NCI-H2196 treated with DMSO at 0.1 percent for 48 hours (cell line): ENCODE measurements at regions not wholly inside any gene's neighbourhood (a gene's known extent, or its start where the extent isn't known, plus 50 kb on each side); places are given as distances from the start of the nearest gene placed in this dataset.

ENCODE experiments used
- DNase-seq: peaks from one replicate; lab custom pipeline; 2025; ENCODE audit not compliant: unreplicated experiment; lab: John Stamatoyannopoulos, UW

DNA sequence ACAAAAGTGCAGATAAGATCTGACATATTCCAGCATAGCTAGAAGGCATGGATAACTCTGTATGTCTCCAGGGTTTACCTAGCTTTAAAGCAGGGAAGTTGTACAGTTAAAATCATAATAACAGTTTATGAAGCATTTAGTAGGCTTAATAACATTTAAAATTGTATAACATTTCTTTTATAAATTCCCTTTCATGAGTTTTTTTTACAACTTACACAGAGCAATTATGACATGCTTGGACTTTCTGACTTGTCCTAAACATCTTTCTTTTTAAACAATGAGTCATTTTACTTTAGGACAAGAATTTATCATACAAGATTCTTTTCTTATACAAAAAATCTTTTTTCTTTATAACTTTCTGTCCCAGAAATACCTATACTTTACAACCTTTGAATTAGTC lies 408.5 kb upstream of the NEGR1 start:
- no peak for DNase-seq

DNA sequence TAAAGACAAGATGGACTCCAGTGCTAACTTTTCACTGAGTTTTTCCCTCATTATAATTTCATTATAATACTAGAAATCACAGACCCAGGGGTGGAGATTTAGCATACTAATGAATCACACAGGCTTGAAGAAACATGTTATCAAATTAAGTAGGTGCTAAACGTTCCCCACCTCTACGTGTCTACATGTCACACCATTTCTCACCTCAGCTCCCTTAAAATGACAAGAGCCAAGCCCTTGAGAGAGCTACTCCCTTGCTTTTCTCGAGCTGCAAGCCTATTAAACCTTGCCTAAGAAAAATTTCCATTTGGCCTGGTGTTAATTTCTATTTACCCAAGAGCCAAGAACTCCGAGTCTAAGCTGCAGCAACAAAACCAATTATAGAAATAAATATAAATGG lies 396.3 kb upstream of the NEGR1 start:
- no peak for DNase-seq

DNA sequence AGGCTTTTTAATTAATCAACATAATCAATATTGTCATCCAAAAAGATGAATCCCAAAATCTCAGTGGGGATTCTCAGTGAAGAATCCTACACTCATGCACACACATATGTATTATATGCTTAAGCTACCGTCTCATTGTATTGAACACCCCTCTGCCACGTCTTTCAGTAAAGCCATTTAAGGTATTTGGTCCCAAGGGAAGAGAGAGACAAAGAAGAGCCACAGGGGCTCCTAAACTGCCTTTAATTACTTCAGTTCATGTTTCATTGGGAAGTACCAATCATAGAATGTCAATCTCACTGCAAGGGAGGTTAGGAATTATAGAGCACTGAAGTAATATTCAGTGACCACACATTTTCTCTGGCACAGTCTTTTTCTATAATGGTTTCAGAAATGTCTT lies 388.6 kb upstream of the NEGR1 start:
- no peak for DNase-seq

DNA sequence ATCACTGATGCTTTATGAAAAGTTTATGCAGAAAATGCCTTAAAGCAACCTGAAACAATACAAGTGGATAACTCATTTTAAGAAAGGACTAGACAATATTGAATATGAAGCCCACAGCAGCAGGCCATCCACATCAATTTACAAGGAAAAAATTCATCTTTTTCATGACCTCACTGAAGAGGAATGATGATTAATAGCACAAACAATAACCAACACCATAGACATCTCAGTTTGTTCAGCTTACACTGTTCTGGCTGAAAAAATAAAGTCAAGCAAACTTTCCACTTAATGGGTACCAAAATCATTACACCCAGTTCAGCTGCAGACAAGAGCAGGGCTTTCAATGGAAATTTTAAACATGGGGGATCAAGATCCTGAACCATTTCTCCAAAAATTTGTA lies 380.6 kb upstream of the NEGR1 start:
- no peak for DNase-seq

DNA sequence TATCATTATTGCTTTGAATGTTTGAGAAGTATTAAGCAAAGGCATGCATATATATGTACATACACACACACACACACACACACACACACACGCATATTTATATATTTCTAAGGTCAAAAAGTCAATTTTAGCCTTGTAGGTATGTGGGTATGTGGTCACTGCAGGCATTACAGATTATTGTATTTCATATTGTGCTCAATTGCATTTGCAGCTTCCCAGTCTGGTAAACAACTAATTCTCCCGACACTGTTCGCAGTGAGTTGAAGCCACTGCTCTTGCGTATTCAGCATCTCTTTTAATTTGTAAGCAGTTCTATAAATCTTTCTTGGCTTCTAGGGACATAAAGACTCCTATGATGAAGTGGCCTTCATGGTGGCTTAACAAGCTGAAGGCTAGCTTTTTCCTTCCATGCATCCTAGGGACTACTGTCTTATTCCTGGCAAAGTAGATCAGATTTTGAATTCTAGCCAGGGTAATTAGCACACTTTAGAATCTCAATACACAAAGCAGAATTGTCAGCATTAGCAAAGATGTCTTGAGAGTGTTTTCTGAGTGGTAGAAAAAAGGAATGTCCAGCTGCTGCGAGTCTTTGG lies 368.6 kb upstream of the NEGR1 start:
- no peak for DNase-seq

DNA sequence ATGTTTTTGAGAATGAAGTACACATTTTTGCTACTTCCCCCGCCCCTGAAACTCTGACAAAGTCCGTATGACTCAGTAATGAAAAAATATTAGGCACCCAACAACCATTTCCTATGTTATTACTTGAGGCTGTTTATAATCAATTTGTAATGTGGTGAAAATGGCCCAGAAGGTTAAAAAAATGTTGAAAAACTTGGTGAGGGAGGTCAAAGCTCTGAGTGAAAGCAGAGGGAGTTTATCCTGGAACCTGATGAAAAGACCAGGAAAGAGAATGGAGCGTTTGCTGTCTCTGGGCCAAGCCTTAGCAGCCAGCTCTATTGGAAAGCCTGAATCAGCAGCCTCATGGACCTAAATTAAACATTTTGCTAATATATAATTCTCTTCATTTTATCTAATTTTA lies 367.7 kb upstream of the NEGR1 start:
- DNase-seq: no peak

DNA sequence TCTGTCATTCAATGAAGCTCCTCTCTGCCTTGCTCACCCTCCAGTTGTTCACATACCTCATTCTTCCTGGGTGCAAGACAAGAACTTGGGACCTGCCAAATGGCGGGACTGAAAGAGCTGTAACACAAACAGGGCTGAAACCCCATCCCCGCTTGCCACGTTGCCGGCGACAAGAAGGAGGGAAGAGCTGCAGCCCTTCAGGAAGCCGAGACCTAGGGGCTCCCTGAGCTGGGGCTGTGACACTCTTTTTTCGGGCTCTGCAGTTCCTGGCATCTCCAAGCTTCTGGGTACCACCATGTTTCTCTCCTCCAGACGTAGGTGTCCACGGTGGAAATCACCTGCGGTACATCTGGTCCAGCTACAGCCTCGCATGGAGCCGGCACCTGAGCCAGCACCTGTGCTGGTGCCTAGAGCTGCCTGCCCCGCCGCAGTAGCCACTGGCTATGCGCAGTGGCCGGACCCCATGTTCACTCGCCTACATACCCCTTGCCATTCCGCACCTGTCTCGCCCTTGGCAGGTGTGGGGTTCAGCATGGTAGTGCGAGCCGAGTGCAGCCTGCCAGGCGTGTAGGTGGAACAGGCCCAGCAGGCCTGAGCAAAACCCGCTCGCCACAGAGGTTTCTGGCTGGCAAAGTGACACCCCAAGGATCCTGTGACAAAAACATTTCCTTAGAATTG lies 367.0 kb upstream of the NEGR1 start:
- DNase-seq: no peak

DNA sequence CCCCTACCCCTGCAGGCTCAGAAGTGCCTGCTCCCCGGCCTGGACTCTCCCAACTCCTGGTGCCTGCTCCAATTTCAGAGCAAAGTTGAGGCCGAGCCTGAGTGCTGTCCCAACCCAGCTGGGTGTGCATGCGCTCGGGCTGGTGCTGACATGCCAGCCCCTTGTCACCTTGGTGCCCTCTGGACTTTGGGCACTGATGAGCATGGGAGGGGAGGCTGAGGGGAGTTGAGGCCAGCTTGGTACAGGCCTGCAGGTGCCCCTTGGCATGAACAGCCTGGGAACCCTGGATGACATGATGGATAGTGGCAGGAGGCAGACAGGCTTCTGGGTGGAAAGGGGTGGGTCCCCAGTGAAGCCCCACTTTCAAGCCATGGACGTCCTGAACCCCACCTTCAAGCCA lies 366.1 kb upstream of the NEGR1 start:
- DNase-seq: no peak

DNA sequence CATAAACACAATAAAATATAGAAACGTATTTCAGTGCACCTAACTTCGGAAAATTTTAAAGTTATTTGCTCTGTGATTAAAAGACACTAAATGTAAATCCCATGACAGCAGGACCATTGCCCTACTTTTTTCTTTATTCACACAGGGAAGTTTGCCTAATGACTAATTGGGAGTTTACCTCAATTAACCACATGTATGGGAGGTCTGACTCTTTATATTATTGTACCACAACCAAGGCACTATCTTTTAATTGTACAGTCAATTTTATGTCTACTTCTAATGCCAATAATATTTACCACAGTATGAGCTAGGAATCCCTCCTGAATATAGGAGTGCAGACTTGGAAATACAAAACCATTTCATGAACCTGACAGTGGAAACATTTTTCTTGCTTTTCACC lies 360.8 kb upstream of the NEGR1 start:
- no peak for DNase-seq

DNA sequence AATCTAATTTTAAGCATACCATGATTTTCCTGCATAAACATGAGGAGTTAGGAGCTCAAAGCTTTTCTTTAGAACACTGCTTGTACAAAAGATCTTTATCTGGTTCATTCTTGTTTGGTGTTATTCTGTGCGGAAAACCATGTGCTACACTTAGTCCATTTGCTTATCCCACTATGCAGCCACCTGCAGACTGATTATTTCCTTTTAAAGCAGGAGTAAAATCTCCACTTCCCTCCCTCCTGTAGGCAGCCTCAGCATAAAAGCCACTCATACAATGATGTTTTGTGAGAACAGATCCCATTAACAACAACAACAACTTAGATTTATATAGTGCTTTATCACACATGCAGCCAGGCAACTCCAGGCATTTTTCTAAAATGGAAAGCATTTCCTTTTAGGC lies 355.3 kb upstream of the NEGR1 start:
- no peak for DNase-seq

DNA sequence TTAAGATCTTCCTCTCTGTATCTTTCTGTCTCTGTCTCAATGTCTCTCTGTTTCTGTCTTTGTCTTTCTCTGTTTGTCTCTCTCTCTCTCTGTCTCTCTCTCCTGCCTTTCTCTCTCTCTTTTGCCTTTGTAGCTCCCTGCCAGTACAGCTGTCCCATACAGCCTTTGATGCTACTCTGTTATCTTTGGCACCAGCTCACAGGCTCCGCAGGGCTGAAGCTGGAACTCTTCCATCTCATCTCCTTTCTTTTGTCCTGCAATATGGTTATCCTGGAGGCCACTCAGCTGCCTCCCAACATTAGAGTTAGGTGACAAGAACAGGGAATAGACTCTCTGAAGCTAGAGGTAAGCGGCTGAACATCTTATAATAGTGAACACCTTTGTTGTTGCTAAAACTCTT lies 354.3 kb upstream of the NEGR1 start:
- peak; percentile 56 for DNase-seq

DNA sequence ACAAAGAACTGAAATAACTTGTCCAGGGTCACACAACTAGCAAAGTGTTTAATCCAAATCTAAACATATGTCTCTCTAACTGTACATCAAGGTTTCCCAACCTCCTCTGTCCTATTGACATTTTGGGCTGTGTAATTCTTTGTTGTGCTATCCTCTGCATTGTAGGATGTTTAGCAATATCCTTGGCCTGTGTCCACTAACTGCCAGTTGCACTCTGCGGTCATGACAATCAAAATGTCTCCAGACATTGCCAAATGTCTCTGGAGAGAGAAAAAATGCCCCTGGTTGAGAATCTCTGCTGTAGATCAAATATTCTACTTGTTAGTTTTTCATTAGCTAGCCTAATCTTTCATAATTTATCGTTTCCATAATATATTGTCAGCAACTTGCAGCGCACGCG lies 353.4 kb upstream of the NEGR1 start:
- DNase-seq: no peak

DNA sequence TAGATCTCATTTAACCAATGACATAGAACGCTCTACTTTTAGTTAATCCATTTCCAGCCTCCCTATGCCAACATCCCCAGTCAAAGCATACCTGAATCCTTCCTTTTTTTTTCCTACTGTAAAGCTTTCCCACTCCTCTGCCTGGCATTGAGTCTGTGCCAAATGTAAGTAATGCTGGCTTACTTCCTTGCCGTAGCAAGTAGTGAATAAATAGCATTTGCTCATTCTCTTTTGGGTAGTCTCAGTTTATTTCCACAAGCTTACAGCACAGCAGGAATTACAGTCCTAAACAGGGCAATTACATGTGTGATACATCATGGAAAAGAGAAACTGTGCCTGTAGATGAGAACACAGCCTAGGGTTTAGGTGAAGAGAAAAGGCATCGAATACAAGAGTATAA lies 352.6 kb upstream of the NEGR1 start:
- DNase-seq: no peak

DNA sequence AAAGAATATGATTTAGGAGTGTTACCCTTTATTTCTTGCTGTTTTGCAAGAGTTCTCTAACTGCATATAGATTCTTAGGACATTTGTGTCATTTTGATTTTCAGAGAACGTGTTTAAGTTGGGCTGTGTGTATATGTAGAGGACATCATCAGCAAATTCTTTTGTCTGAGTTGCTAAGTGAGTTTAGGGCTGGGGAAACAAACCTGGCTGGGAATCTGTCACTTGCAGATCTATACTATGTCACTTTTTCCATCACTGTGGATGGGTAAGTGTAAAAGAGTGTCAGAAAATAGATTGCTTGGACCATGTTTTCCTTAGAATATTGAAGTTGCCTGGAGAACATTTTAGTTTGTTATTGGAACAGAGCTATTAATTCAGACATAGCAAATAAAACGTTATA lies 349.1 kb upstream of the NEGR1 start:
- no peak for DNase-seq

DNA sequence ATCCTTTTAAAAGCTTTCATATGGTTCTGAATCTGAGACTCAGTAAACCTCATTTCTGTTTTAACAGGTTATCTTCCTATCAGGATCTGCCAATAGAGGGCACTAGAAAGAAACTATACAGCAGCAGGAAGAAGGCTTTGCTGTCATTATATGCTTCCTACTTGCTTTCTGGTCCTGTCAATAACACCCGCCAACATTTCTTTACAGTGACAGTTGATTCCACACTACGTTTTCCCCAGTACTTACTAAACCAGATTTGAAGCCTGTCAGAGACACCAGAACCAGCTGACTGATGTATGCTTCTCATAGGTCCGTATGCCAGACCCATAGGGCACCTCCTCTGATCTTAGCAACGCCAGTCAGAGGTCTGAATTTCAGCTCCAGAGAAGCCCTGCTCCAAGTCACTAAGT lies 341.0 kb upstream of the NEGR1 start:
- peak; percentile 4 for DNase-seq

DNA sequence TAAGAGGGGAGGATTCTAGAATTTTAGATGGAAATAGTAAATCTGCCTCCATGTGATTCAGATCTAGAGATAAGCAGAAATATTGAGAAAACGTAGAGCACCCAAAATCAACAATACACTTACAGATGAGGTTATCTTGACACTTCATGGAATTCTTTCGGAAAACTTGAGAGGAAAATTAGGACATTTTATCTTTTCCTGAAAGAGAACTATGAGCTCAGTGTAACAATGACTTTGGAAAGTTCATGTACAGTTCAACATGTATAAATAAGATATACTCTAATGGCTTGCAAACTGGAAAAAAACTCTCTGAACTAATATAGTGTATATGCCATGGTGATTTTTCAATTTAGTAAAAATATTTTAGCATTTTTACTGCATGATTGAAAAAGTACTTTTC lies 338.1 kb upstream of the NEGR1 start:
- DNase-seq: no peak

DNA sequence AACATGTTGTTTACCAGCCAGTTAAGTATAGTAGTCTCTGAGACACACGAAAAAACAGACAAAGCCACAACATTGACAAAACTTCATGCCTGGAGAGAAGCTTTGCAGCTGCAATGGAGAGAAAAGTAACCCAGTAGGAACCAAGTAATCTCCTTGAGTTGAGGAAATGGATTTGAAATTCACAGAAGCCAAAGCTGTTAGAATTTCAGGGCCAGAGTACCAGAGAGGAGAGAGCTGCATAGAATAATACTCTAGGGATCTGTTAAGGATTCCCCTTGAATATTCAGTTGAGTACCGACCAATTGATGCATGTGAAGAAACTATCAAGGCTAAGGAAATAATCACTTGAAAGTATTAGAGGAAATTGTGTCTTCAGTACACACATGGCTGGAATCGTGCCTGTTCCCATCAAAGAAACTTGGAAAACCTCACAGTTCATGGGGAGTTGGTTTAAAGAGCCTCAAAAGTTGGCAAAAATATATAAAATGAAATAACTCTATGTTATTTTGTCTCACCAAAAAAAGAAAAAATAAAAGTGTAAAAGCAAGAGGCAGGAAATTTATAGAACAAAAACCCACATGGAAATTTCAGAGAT lies 324.0 kb upstream of the NEGR1 start:
- no peak for DNase-seq

DNA sequence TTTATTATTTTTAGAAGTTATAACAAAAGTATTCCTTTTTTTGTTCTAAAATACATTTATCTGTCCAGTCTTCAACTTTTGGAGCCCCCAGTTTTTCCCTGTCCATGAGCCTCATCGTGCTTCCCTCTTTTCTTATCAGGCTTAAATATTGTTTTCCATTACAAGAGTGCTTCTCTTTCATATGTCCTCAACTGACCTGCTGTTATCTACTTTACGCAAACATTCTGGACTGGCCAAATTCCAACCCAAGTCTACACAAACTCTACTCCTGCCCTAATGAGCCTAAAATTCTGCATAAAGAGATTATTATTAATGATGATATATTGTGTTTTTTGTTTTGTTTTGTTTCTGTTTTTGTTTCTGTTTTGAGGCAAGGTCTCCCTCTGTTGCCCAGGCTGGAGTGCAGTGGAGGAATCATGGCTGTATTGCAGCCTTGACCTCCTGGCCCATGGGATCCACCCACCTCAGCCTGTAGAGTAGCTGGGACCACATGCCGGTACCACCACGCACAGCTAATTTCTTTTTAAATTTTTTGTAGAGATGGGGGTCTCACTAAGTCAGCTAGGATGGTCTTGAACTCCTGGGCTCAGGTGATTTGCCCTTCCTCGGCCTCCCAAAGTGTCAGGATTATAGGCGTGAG lies 318.8 kb upstream of the NEGR1 start:
- DNase-seq: no peak

DNA sequence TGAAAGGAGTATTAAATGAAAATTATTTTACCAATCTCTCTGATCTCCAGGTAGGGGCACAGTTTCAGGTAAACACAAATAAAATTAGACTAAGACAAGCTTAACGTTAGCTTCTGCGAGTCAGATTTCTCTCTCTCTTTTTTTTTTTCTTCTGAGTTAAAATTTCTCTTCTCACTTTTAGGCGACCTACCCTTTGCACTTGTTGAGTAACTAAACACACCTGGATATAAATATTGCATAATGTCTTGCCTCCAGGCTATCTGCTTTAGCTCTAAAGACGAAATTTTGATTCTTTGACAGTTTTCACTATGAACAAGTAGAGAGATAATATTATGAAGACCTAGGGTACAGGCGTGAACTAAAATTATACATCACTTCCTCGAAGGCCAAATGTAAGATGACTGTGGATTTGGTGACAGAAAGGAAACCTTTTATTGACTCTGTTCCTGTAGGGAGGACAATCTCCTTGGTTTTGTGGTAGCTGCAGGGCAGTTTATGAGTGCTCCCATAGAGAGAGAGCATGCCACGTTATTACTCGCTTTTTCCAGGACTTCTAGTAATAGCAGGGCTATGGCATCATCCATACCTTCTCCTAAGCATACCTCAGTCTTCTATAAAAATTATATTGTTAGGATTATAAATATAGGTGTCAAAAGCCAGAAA lies 303.8 kb upstream of the NEGR1 start:
- DNase-seq: no peak

DNA sequence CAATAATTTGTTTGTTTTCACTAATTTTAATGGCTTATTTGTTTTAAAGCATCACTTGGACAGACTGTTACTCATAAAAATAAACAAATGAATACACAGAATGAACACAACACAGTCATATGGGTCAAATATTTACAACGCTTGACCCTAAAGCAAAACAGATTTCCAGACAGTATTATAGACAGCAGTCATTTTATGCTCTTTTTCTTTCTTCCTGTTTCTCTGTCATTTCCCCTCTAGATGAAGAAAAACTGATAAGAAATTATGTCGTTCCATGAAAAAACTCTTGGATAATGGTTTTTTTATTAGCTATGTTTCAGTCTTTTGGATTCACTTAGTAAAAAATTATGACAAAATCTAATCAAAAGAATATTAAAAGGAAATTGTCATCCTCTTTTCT lies 297.3 kb upstream of the NEGR1 start:
- no peak for DNase-seq

DNA sequence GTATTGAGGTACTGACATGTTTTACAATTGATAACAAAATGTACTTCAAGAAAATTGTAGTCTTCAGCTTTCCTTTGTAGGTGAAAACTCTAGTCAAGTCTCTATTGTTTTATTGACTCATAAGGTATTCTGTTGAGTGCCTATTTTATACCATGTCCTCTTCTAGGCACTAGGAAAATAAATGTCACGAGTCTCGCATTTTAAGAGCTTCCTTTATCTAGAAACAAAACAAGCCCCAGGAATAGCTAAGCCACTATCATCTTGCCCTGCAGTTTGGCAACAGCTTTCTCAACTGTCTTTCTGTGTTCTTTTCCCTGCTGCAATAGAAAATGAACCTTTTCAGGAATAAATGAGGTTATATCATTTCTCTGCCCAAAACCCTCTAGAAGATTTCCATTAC lies 288.5 kb upstream of the NEGR1 start:
- no peak for DNase-seq

DNA sequence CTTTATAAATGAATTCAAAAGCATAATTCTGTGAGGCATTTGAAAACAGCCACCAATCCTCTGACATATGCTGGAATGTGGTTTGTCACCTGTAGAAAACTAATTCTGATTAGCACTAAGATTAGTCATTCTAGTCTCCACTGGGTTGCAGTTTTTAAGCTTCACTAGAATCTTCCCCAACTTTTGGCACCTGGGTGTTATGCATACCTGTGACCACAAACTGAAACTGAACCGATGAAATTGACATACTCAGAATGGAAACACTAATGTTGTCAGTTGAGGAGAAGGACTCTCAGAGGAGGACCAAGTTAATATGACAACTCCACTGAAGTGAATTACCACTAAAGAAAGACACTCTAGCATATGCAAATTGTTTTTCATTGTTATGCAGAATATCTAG lies 285.8 kb upstream of the NEGR1 start:
- DNase-seq: no peak
